Esophagus muscularis mucosa (tissue), 4 donors: ENCODE measurements at regions not wholly inside any gene's neighbourhood (a gene's known extent, or its start where the extent isn't known, plus 50 kb on each side); places are given as distances from the start of the nearest gene placed in this dataset.
"Not testable (repeated sequence)": the region's sequence is repeated elsewhere in the genome, so short reads cannot be mapped to it uniquely, and the experiment has no call there.

Experiments used
- EP300 ChIP-seq: sonication (generic); formaldehyde crosslinking; IDR thresholded peaks from one replicate; pipeline ENCODE4 v1.6.1; 2017; ENCODE audit warnings: antibody characterized with exemption
- POLR2AphosphoS5 ChIP-seq, 2 donors: sonication (generic); formaldehyde crosslinking; IDR thresholded peaks; one replicate each; pipeline ENCODE4 v1.6.1; 2017; ENCODE audit warnings: antibody characterized with exemption in 2 of 2
- TF ChIP-seq, protein P1 (sequence below), 3 experiments: fragments of 200-600 bp in 2 of 3; fragments of 450-650 bp in 1 of 3; sonication (generic) in 2 of 3; IDR thresholded peaks; one replicate each; pipeline ENCODE4 v1.5.1; 2017 to 2019; ENCODE audit warnings: antibody characterized with exemption in 3 of 3, mild to moderate bottlenecking in 2 of 3, moderate library complexity in 1 of 3

DNA sequence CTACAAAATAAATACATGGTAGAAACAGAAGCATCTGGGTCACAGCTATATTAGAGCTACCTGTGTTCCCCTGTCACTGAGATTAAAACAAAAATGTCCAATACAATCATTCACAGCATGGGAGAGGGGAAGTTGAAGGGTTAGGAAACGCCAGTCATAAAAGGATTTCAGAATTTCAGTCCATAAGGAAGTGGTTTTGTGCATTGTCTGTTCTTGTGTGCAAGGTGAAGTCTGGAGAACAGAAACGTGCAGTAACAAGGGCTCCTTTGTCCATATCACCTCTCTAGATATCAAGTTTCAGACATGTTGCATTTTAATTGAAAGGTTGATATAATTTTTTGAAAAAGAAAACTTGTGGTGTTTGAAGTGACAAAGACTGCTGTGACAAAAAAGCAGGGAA, 139.3 kb upstream of the DUSP22 start:
- not testable (repeated sequence) for TF ChIP-seq POLR2AphosphoS5 (IDR thresholded peaks at IDR 0.05); EP300
- TF ChIP-seq, protein P1, sequence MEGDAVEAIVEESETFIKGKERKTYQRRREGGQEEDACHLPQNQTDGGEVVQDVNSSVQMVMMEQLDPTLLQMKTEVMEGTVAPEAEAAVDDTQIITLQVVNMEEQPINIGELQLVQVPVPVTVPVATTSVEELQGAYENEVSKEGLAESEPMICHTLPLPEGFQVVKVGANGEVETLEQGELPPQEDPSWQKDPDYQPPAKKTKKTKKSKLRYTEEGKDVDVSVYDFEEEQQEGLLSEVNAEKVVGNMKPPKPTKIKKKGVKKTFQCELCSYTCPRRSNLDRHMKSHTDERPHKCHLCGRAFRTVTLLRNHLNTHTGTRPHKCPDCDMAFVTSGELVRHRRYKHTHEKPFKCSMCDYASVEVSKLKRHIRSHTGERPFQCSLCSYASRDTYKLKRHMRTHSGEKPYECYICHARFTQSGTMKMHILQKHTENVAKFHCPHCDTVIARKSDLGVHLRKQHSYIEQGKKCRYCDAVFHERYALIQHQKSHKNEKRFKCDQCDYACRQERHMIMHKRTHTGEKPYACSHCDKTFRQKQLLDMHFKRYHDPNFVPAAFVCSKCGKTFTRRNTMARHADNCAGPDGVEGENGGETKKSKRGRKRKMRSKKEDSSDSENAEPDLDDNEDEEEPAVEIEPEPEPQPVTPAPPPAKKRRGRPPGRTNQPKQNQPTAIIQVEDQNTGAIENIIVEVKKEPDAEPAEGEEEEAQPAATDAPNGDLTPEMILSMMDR (IDR thresholded peaks at IDR 0.05): not testable (repeated sequence)
